HG03066 (cell line): ENCODE measurements at regions not wholly inside any gene's neighbourhood (a gene's known extent, or its start where the extent isn't known, plus 50 kb on each side); places are given as distances from the start of the nearest gene placed in this dataset.
"Not testable (repeated sequence)": the region's sequence is repeated elsewhere in the genome, so short reads cannot be mapped to it uniquely, and the experiment has no call there.

Experiments used
- ATAC-seq: cut with Tn5 transposase; IDR thresholded peaks from one replicate; pipeline ENCODE4 v1.9.1; 2021; ENCODE audit warnings: low read depth; ENCODE audit not compliant: unreplicated experiment

DNA sequence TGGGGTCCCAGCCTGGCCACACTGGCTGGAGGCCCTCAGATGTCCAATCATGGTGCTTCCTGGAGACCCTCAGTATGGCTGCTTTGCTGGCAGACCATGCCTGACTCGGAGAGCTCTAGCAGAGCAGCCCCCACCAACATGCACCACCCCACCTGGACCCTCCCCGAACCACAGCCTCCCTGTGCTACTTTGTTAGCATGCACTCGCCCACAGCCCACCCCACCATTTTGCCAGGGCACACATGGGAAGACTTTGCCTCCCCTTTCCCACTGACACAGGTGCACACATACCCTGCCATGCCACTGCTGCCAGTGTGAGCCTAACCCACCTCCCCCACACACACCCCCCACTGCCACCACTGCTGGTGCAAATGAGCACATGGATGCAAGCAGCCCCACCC is 497.5 kb upstream of the PBX1 start:
- ATAC-seq = no peak

DNA sequence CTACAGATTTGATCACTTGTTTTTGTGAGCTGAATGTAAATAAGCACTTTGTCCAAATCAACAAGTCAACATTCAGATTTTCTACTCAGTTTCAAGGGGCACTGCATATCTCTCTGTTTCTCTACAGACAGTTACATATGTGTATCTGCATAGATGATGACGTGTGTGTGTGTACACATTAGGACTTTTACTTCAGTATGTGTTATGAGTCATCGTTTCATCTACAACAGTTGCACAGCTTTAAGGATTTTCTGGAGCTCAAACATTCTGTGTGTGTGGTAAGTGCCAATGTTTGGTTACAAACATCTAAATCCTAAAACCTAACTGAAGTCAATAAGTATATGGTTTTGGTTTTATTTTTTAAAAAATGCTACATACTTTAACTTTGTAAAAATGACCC is 494.5 kb upstream of the PBX1 start:
- ATAC-seq = no peak

DNA sequence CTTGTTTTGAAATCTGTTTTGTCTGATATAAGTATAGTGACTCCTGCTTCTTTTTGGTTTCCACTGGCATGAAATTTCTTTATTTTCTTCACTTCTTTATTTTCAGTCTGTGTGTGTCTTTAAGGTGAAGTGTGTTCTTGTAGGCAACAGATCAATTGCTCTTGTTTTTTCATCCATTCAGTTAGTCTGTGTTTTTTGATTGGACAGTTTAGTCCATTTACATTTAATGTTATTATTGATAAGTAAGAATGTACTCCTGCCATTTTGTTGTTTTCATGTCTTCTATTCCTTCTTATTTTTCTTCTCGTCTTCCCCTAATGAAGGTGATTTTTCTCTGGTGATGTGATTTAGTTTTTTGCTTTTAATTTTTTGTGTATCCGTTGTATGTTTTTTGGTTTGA is 487.7 kb upstream of the PBX1 start:
- ATAC-seq = no peak

DNA sequence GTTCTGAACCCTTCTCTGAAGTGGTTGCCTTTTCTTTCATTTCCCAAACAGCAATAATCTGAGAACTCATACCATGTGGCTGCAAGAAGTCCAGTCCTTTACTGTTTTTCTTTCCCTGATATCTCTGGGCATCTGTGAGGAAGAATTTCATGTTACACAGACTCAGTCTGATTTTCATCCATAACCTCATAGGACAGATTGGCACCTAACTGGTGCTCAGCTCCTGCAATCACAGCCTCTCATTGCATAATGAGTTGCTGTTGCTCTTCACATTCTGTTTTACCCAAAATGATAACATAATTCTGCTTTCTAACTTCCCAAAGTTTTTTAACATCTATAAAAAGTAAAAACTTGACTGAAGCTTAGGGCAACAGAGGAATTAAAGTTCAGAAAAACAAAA is 472.2 kb upstream of the PBX1 start:
- no peak for ATAC-seq

DNA sequence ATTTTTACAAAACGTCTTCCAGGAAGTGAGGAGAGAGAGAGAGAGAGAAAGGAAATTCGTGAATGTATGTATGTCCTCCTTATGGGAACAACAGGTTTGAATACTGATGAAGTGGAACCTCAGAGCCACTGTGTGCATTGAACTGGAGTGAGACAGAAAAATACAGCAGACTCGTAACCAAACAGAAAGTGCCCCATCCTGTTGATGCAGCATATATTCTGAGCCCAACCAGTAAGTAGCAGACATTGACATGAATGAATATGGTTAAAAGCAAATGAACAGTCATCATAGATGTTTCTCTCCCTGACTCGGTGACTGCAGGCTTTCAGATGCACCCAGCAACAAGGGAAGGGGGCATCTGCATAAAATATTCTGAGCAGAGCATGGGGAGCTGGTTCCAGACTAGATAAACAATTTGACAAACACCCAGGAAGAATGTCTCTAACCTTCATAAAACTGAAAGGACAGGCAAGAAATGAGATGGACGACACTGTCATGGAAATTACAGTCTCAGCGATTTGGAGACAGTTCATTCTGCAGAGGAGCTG is 471.0 kb upstream of the PBX1 start:
- no peak for ATAC-seq

DNA sequence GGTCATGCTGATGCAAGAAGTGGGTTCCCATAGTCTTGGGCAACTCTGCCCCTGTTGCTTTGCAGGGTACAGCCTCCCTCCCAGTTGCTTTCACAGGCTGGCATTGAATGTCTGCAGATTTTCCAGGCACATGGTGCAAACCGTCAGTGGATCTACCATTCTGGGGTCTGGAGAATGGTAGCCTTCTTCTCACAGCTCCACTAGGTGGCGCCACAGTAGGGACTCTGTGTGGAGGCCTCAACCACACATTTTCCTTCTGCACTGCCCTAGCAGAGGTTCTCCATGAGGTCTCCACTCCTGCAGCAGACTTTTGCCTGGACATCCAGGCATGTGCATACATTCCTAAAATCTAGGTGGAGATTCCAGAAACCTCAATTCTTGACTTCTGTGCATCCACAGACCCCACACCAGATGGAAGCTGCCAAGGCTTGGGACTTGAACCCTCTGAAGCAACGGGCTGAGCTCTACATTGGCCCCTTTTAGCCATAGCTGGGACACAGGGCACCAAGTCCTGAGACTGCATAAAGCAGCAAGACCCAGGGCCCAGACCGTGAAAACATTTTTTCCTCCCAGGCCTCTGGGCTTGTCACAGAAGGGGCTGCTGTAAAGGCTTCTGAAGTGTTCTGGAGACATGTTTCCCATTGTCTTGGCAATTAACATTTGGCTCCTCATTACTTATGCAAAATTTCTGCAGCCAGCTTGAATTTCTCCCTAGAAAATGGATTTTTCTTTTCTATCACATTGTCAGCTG is 466.2 kb upstream of the PBX1 start:
- no peak for ATAC-seq

DNA sequence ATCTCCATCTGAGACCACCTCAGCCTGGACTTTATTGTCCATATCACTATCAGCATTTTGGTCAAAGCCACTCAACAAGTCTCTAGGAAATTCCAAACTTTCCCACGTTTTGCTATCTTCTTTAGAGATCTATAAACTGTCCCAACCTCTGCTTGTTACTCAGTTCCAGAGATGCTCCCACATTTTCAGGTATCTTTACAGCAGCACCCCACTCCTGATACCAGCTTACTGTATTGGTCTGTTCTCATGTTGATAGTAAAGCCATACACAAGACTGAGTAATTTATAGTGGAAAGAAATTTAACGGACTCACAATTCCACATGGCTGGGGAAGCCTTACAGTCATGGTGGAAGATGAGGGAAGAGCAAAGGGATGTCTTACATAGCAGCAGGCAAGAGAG is 465.4 kb upstream of the PBX1 start:
- ATAC-seq = no peak

DNA sequence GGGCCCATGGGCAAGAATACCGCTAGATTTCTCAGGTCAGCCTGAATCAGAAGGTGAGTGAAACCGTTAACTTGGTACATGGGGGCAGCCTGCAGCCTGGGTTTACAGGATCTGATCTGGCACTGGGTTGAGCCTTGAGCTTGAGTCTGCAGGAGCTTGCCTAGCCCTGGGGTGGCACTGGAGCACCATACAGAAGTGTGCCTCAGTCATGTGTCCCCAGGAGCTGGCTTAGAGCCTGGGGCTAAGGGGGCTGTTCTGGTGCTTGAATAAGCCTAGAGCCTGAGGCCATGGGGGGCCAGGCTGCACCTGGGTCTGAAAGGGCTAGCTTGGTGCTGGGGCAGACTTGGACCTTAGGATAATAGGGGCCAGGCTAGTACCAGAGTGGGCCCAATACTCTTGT is 457.2 kb upstream of the PBX1 start:
- no peak for ATAC-seq

DNA sequence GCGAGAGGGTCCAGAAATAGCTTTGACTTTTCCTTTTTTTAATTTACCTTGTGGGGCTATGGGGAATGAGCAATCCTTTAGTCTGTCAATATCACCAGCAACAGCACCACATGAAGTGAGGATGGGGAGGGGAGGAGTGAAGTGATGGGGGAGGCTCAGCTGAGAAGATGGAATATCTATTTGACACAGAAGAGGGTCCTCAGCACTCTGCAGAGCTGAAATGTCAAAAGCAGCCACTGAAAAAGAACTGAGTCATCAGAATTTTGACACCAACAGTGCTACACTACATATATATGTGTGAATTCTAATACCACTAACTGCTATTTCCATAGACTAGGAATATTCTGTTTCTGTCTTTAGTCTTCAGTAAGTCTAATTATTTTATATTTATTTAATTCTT is 427.0 kb upstream of the PBX1 start:
- no peak for ATAC-seq

DNA sequence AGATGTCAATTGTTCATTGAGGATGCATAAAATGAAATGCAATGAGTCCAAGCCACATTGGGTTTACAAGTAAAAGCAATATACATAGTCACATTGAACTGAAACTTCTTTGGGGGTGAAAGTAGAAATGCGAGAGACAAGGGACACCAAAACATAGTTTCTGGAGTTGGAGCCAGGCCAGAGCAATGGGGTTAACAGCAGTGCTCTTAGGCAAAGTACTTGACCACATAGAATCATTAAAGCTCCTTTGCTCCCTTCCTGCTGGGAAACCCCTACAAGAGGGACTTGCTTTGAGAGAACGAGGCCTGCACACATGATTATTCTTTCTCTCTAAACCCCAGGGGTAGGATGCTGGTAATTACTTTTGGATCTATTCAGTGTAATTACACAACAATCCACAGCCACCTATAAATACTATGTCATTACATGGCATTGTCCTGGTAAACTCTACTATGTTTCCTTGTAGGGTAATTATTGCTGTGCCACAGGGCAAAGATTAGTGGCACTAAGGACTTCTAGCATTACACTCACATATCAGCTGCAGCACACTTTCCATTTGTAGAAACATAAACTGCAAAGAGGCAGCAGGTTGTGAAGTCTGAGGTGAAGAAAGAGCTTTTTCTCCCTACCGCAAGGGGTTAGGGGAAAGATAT is 421.6 kb upstream of the PBX1 start:
- no peak for ATAC-seq

DNA sequence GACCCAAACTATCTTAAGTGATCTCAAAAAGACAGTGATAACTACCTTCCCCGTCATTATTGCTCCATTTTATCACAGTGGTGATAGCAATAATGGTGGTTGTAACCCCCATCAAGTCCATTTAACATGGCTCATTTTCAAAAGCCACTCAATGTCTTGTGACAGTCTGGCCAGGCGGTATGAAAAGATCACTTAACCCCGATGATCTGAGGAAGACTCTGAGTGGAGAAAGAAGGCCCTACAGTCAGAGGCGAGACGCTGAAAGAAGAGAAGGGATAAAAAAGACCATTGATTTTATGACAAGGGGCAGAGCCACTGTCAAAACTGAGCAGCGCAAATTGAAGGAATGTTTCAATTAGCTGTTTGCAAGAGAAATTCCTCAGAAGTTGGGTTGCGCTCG is 417.2 kb upstream of the PBX1 start:
- no peak for ATAC-seq

DNA sequence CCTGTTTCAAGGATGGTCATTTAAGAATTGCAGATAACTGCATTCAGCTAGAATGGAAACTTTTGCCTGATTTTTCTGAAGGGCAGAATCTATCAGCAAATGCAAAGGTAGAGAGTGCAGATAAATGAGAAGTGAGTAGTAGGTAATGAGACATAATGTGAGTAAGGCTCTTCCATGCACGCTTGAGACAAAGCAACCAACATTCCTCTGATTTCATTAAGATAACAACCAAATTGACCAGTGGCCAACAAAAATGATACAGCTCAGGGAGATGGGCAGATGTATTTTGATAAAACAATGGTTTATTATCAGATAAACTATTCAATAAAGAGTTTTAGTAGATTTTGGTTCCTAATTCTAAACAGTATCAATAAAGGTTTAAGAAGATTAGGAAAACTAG is 404.4 kb upstream of the PBX1 start:
- no peak for ATAC-seq

DNA sequence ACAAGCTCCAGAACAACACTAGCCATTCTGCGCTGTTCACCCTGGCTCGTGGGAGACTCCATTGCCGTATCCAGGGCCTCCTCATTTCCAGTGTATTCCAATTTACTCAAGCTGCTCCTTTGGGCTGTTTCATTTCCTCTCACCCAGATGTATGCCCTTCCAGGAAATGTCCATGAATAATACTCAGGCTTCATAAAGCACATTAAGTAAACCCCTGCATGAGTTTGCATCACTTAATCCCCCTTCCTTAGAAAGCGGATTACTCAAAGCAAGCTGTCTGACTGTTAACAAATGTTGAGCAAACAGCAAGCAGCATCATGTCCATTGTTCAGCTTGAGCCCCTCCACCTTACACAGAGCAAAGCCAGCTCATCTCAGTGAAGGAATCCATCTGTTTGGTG is 403.6 kb upstream of the PBX1 start:
- ATAC-seq = no peak

DNA sequence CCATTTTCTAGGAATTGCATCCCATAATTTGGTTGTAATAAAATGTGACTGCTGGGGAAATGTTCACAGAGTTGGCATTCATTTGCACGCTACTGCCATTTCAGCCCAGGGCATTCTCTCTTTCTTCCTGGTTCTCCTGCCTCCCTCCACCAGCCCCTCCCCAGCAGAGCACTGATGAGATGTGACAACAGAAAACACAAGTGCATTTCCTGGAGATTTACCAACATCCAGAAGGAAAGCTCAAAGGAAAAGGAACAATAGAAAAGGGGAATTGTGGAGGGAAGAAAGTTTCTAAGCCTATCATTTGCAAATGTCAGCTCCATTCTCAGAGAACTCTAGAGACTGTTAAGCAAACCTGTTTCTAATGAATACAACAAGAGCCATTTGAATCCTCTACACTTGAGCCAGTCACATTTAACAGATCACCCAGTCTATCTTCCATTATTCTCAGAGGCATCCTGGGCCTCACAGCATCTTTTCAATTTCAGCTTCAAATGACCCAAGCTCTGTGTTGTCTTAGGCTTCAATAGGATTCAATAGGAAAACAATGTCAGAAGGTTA is 395.6 kb upstream of the PBX1 start:
- ATAC-seq = no peak

DNA sequence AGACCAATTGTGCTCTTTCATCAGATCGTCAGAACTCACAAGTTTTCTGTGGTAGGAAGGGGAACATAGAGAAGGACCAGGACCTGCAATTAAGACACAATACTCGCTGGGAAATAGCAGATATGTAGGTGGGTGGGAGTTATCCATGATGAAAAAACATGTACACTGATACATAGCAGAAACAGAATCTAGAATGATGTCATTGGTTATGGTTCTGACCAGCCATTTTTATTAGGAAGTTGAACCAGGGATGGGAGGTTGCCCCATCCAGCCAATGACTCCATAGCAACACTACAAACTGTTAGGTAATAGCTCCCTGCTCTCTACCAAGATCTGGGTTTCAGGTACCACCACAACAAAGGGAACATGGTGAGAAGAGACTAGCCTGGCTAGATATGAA is 393.5 kb upstream of the PBX1 start:
- no peak for ATAC-seq

DNA sequence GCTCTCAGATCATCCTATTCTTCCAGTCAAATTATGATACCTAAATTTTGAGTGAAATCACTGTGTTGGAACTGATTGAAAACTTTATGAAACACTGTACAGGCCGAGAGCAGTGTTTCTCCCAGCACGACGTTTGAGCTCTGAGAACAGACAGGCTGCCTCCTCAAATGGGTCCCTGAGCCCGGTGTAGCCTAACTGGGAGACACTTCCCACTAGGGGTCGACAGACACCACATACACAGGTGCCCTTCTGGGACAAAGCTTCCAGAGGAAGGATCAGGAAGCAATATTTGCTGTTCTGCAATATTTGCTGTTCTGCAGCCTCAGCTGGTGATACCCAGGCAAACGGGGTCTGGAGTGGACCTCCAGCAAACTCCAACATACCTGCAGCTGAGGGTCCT is 392.5 kb upstream of the PBX1 start:
- ATAC-seq = not testable (repeated sequence)

DNA sequence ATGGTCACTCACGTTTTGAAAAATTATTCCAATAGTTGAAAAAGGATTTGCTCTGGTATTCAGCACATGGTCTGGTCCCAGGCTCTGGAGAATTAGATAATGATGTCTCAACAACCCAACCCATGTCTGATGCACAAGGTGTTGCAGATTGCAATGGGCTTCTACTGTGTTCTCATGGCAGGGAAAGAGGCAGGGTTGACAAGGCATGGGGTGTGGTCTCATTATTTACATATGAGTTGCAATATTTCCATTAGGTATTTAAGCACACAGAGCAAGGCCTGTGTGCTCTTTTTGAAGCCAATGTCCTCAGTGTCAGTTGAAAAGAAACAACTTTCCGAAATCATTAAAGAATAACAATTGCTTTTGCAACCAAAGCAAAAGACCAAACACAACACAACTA is 381.9 kb upstream of the PBX1 start:
- no peak for ATAC-seq

DNA sequence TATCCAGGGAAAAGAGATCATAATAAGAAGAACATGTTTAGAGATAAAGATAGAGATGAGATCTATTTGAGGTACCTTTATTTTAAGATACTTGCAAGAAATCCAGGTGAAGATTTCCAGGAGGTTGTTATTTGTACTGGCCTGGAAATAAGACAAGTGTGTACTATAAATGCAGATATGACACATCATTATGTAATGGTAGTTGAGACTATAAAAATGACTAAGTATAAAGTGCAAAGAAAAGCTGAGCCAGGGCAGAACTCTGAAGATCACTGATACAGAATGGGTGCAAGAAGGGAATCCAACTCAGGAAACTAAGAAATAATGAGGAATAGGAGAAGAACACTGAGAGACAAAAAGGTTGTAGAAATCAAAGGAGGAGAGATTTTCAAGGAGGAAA is 378.2 kb upstream of the PBX1 start:
- ATAC-seq = no peak

DNA sequence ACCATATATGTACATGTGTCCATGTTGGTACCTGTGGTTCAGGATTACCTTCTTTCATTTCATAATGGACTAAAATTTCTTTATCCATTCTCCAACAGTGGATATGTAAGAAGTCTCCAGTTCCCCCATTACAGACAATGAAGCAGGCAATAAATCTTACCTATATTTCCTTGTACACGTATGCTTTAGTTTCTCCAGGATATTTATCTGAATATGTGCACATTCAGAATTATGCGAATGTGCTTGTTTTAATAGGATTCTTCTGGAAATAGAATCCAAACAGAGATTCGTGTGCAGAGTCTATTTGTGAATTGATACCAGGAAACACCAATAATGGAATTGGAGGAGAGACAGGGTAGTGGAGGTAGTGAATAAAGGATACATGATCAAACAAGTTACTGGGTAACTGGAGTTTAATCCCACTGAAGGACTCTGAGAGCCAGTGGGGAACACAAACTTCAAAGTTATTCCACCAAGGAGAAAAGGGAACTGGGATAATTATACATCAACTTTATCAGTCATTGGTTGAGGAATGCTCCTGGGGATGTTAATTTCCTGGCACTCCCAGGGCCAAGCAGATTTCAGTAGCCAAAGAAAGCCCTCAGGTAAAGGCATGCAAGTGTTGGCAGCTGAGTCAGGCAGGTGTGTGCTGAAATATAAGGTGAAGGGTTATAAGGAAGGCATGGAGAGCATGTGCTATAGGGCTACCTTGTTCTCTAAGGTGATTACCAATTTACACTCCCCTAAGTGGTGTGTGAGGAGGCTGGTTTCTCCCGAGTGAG is 374.9 kb upstream of the PBX1 start:
- no peak for ATAC-seq

DNA sequence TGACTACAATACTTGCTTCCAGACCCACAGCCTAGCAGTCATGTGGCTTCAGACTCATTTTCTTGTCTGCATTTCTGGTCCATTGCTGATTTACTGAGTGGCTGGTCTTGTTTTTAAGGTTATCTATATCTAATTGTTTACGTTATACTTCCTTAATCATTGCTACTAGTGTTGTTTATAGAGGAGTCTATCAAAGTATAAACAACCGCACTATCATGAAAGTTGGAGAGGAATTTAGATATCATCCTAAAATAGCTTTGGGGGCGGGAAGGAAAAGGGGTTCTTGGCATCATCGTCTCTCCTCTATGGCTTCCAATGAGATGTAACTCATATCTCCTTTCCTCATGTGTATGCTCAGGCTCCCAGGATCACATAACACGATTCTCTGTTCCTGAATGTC is 372.1 kb upstream of the PBX1 start:
- ATAC-seq = no peak

DNA sequence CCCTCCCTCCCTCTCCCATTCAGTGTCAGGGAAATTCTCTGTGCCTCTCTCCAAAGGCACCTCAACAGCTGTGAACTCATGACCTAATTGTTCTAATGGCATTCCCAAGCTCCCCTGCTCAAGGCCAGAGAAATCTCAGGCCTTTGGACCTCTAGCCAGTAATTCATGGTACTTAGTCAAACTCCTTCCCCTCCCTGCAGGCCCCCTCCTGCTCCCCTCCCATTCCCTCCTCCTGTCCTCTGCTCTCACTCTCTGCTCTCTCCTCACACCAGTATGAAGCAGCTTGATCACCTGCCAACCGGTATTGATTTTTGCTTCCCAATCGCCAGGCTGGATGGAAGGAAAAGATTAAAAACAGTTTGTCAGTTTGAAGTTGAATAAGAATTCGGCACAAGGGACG is 370.5 kb upstream of the PBX1 start:
- no peak for ATAC-seq
